Vagina (tissue), 2 donors: ENCODE measurements at regions not wholly inside any gene's neighbourhood (a gene's known extent, or its start where the extent isn't known, plus 50 kb on each side); places are given as distances from the start of the nearest gene placed in this dataset.

Source experiments
- DNase-seq, 2 donors: peaks; one replicate each; pipeline ENCODE4 v3.0.0-alpha.2; 2017; ENCODE audit errors: extremely low spot score in 2 of 2
- H3K27ac ChIP-seq: fragments of 200-600 bp; sonication (generic); one replicate; pipeline ENCODE4 v1.5.1; 2019
- H3K27me3 ChIP-seq: fragments of 200-600 bp; sonication (generic); one replicate; pipeline ENCODE4 v1.5.1; 2019
- H3K36me3 ChIP-seq, 2 donors: fragments of 200-600 bp; sonication (generic); one replicate each; pipeline ENCODE4 v1.5.1; 2017 to 2019
- H3K4me1 ChIP-seq: fragments of 200-600 bp; sonication (generic); one replicate; pipeline ENCODE4 v1.5.1; 2019
- H3K4me3 ChIP-seq, 2 donors: fragments of 200-600 bp; sonication (generic); 1 replicate in 1 of 2; 2 replicates in 1 of 2; pipeline ENCODE4 v1.5.1; 2016 to 2019
- H3K9me3 ChIP-seq: fragments of 200-600 bp; sonication (generic); one replicate; pipeline ENCODE4 v1.5.1; 2019
- POLR2A ChIP-seq, 2 donors: fragments of 450-650 bp; IDR thresholded peaks; one replicate each; pipeline ENCODE4 v1.6.1; 2017; ENCODE audit warnings: antibody characterized with exemption in 2 of 2, mild to moderate bottlenecking in 2 of 2, moderate library complexity in 2 of 2
- POLR2AphosphoS5 ChIP-seq, 2 donors: sonication (generic); formaldehyde crosslinking; IDR thresholded peaks; one replicate each; pipeline ENCODE4 v1.9.0; 2017; ENCODE audit warnings: antibody characterized with exemption in 2 of 2, mild to moderate bottlenecking in 2 of 2, low read depth in 1 of 2; ENCODE audit not compliant: insufficient read depth in 1 of 2
- intact Hi-C: fragments of 100-400 bp; cut with DNase I; formaldehyde crosslinking; loops from one replicate; pipeline ENCODE4 v1.15.1; 2023
- TF ChIP-seq, protein P1 (sequence below), 3 experiments: fragments of 450-650 bp in 2 of 3; fragments of 200-600 bp in 1 of 3; sonication (generic) in 1 of 3; IDR thresholded peaks; one replicate each; pipeline ENCODE4 v1.5.1; 2017 to 2019; ENCODE audit warnings: antibody characterized with exemption in 3 of 3, mild to moderate bottlenecking in 2 of 3, moderate library complexity in 2 of 3

GRCh38 chr6:134738211-134738885, 211.6 kb downstream of the ALDH8A1 start:
- H3K27ac ChIP-seq, result no peak overlapping the region
- no peaks in the 10 kb centered on the region for H3K27me3 ChIP-seq
- no peaks in the 10 kb centered on the region for H3K4me1 ChIP-seq
- DNase-seq, result no peak
- no peak for TF ChIP-seq POLR2AphosphoS5 (IDR thresholded peaks at IDR 0.05; ENCODE audit: insufficient read depth in 1 of 2, low read depth in 1 of 2)
- TF ChIP-seq, protein P1, sequence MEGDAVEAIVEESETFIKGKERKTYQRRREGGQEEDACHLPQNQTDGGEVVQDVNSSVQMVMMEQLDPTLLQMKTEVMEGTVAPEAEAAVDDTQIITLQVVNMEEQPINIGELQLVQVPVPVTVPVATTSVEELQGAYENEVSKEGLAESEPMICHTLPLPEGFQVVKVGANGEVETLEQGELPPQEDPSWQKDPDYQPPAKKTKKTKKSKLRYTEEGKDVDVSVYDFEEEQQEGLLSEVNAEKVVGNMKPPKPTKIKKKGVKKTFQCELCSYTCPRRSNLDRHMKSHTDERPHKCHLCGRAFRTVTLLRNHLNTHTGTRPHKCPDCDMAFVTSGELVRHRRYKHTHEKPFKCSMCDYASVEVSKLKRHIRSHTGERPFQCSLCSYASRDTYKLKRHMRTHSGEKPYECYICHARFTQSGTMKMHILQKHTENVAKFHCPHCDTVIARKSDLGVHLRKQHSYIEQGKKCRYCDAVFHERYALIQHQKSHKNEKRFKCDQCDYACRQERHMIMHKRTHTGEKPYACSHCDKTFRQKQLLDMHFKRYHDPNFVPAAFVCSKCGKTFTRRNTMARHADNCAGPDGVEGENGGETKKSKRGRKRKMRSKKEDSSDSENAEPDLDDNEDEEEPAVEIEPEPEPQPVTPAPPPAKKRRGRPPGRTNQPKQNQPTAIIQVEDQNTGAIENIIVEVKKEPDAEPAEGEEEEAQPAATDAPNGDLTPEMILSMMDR (IDR thresholded peaks at IDR 0.05), result no peak
- no peak for TF ChIP-seq POLR2A (IDR thresholded peaks at IDR 0.05)
- no peak overlapping the region for H3K4me3 ChIP-seq
- no peaks in the 10 kb centered on the region for H3K9me3 ChIP-seq
- intact Hi-C loops, result no loop called here
- H3K36me3 ChIP-seq, result no peaks in the 10 kb centered on the region

GRCh38 chr6:134735461-134735860, 214.4 kb downstream of the ALDH8A1 start:
- intact Hi-C loops, result no loop called here
- Histone ChIP-seq H3K27ac (no peak overlapping the region), H3K27me3 (no peaks in the 10 kb centered on the region), H3K9me3 (no peaks in the 10 kb centered on the region), H3K4me1 (no peaks in the 10 kb centered on the region), H3K4me3 (no peak overlapping the region), H3K36me3 (no peaks in the 10 kb centered on the region)
- TF ChIP-seq, protein P1 (IDR thresholded peaks at IDR 0.05), result no peak
- no peak for DNase-seq

DNA sequence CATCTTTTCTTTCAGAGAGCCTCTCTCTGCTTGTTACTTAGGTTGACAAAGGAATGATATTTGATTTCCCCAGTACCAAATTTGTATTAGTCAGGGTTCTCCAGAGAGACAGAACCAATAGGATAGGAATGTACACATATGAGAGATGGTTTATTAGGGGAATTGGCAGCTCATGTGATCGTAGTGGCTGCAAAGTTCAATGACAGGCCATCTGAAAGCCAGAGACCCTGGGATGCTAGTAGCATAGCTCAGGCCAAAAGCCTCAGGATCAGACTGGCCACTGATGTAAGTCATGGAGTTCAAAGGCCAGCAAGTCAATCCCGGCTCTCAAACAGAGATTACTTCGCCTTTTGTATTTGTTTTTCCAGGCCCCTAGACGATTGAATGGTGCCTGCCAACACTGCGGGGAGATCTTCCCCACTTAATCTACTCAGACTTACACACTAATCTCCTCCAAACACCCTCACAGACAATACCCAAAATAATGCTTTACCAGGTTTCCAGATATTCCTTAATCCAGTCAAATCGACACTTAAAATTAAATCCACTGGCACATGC, 215.5 kb downstream of the ALDH8A1 start:
- H3K9me3 ChIP-seq, result no peaks in the 10 kb centered on the region
- DNase-seq, result no peak
- H3K36me3 ChIP-seq, result no peaks in the 10 kb centered on the region
- TF ChIP-seq POLR2AphosphoS5 (IDR thresholded peaks at IDR 0.05; ENCODE audit: insufficient read depth in 1 of 2, low read depth in 1 of 2) (no peak), POLR2A (IDR thresholded peaks at IDR 0.05) (no peak)
- TF ChIP-seq, protein P1 (IDR thresholded peaks at IDR 0.05), result no peak
- no peak overlapping the region for H3K27ac ChIP-seq
- no peak overlapping the region for H3K4me3 ChIP-seq
- no peaks in the 10 kb centered on the region for H3K4me1 ChIP-seq
- H3K27me3 ChIP-seq, result no peaks in the 10 kb centered on the region
- intact Hi-C loops, result no loop called here

GRCh38 chr6:134733801-134734200, 216.1 kb downstream of the ALDH8A1 start:
- DNase-seq, result no peak
- Histone ChIP-seq H3K9me3 (no peaks in the 10 kb centered on the region), H3K4me1 (no peaks in the 10 kb centered on the region), H3K36me3 (no peaks in the 10 kb centered on the region), H3K27ac (no peak overlapping the region), H3K4me3 (no peak overlapping the region), H3K27me3 (no peaks in the 10 kb centered on the region)
- no peak for TF ChIP-seq POLR2A (IDR thresholded peaks at IDR 0.05)
- TF ChIP-seq, protein P1 (IDR thresholded peaks at IDR 0.05), result no peak
- intact Hi-C loops, result no loop called here

DNA sequence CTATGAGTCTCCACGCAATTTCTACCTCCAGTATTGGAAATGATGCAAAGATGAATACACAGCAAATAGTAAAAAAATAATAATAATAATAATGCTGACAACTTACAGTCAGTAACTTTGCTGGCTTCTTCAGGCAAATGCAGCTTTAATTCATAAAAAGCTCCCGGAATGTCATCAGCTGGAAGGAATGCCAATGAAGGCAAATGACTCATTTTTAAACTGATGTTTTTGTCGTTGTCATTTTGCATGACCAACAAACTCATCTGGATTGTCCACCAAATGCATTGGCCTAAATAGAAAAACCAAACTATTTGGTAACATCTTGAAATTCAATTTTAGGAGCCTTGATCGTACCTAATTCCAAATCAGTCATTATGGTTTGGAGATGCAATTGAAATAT, 217.1 kb downstream of the ALDH8A1 start:
- H3K4me3 ChIP-seq, result no peak overlapping the region
- no peak overlapping the region for H3K27ac ChIP-seq
- H3K9me3 ChIP-seq, result no peaks in the 10 kb centered on the region
- H3K27me3 ChIP-seq, result no peaks in the 10 kb centered on the region
- TF ChIP-seq POLR2A (IDR thresholded peaks at IDR 0.05), result no peak
- TF ChIP-seq, protein P1 (IDR thresholded peaks at IDR 0.05), result no peak
- TF ChIP-seq POLR2AphosphoS5 (IDR thresholded peaks at IDR 0.05; ENCODE audit: insufficient read depth in 1 of 2, low read depth in 1 of 2), result no peak
- H3K4me1 ChIP-seq, result no peaks in the 10 kb centered on the region
- DNase-seq, result no peak
- H3K36me3 ChIP-seq, result no peaks in the 10 kb centered on the region
- intact Hi-C loops, result no loop called here
